ENCODE measurements at regions not wholly inside any gene's neighbourhood (a gene's known extent, or its start where the extent isn't known, plus 50 kb on each side); places are given as distances from the start of the nearest gene placed in this dataset.

- intact Hi-C loops (cut with micrococcal nuclease; ENCODE audit: unreplicated experiment) (no loop called here), in situ Hi-C loops (cut with HindIII; ENCODE audit: low pct_unique_long_range_greater_than_20kb, low sequenced_read_pairs) (no loop called here)
- H3K4me1 ChIP-seq (ENCODE audit: control insufficient read depth, insufficient read depth, low read length) = no peaks in the 10 kb centered on the region
- no peaks in the 10 kb centered on the region for H3K36me3 ChIP-seq (ENCODE audit: control insufficient read depth, insufficient read depth, low read length)
- BruUV-seq (replicated peaks) = no TSS peak
- ChIA-PET CTCF (no interaction called here), POLR2A (no interaction called here)
- H3K4me3 ChIP-seq (ENCODE audit: low read depth in 2 of 2, low read length in 2 of 2) = no peak overlapping the region
- no peaks in the 10 kb centered on the region for H3K9me3 ChIP-seq (ENCODE audit: control insufficient read depth, insufficient read depth, low read depth, low read length)
- H3K27me3 ChIP-seq (ENCODE audit: control insufficient read depth, insufficient read depth, low read length) = peaks cover 6% of the 10 kb centered on the region
- H3K27ac ChIP-seq (ENCODE audit: low read length) = no peak overlapping the region
- no peak for TF ChIP-seq CTCF (IDR thresholded peaks at IDR 0.05)
- DNase-seq (ENCODE audit: low read depth, low spot score) = no peak
- ATAC-seq = no peak
These were observed 55.2 kb upstream of the FOXF1 start for GRCh38 chr16:86455116-86455515.

GRCh38 chr16:86455640-86456039, 54.7 kb upstream of the FOXF1 start:
- Histone ChIP-seq H3K4me1 (ENCODE audit: control insufficient read depth, insufficient read depth, low read length) (no peaks in the 10 kb centered on the region), H3K27ac (ENCODE audit: low read length) (no peak overlapping the region), H3K9me3 (ENCODE audit: control insufficient read depth, insufficient read depth, low read depth, low read length) (no peaks in the 10 kb centered on the region), H3K4me3 (ENCODE audit: low read depth in 2 of 2, low read length in 2 of 2) (no peak overlapping the region), H3K27me3 (ENCODE audit: control insufficient read depth, insufficient read depth, low read length) (peaks cover 6% of the 10 kb centered on the region), H3K36me3 (ENCODE audit: control insufficient read depth, insufficient read depth, low read length) (no peaks in the 10 kb centered on the region)
- POLR2A ChIA-PET = no interaction called here
- no peak for DNase-seq (ENCODE audit: low read depth, low spot score)
- ATAC-seq = no peak
- no TSS peak for BruUV-seq (replicated peaks)
- CTCF ChIA-PET = no interaction called here
- no peak for TF ChIP-seq TCF7L2 (IDR thresholded peaks at IDR 0.05; ENCODE audit: low read depth, low read length)
- TF ChIP-seq POLR2AphosphoS5 (IDR thresholded peaks at IDR 0.05; ENCODE audit: low read depth, low read length) = no peak
- TF ChIP-seq REST (IDR thresholded peaks at IDR 0.05; ENCODE audit: insufficient read depth in 1 of 2, low read depth in 2 of 2, low read length in 1 of 2) = no peak
- no peak for TF ChIP-seq SIN3A (IDR thresholded peaks at IDR 0.05; ENCODE audit: borderline replicate concordance, insufficient read depth, low read depth, low read length)
- no peak for TF ChIP-seq CTCF (IDR thresholded peaks at IDR 0.05)
- intact Hi-C loops (cut with micrococcal nuclease; ENCODE audit: unreplicated experiment) (no loop called here), in situ Hi-C loops (cut with HindIII; ENCODE audit: low pct_unique_long_range_greater_than_20kb, low sequenced_read_pairs) (no loop called here)

Data from Panc1 (cell line).